K562 (cell line): ENCODE measurements at regions not wholly inside any gene's neighbourhood (a gene's known extent, or its start where the extent isn't known, plus 50 kb on each side); places are given as distances from the start of the nearest gene placed in this dataset.

Experiments
- ATAC-seq: fragments of 200-7000 bp; cut with Tn5 transposase; 3 replicates; pipeline ENCODE4 v1.9.1; 2020; ENCODE audit warnings: moderate library complexity
- BruUV-seq: library from RNA; stranded (reverse); fragments of 400-500 nt; replicated peaks from 2 replicates; lab custom pipeline; 2021; lab: Mats Ljungman, UMichigan
- CTCF ChIA-PET: fragments of 300-600 bp; formaldehyde crosslinking; extraction: SDS; loops from one replicate; lab custom pipeline; 2021; ENCODE audit warnings: low intra/inter-chr PET ratio; lab: Yijun Ruan, JAX
- POLR2A ChIA-PET: fragments of 300-600, 350-650 bp; sonication (Branson Sonifier 250); formaldehyde crosslinking; extraction: SDS; loops from one replicate; lab custom pipeline; 2021; ENCODE audit warnings: antibody characterized with exemption, inconsistent platforms; lab: Yijun Ruan, JAX
- DNase-seq, 4 experiments: peaks; one replicate each; pipeline versions ENCODE4 v3.0.0 to v3.0.0-alpha.2; 2011 to 2018; ENCODE audit warnings: low spot score in 3 of 4, mixed read lengths in 3 of 4; ENCODE audit errors: extremely low read depth in 1 of 4
- FAIRE-seq: peaks from 2 replicates; lab custom pipeline; 2011; peaks lifted over from hg19 to GRCh38; lab: Jason Lieb, UNC
- H2AFZ ChIP-seq: 2 replicates; pipeline ENCODE4 v1.6.0; 2011; ENCODE audit warnings: low read depth, low read length, control low read depth, inconsistent platforms
- H3K27ac ChIP-seq: fragments of 200-600 bp; 3 replicates; pipeline ENCODE4 v1.8.0; 2011; ENCODE audit warnings: low read depth, mild to moderate bottlenecking, control low read depth, inconsistent platforms, low read length, moderate library complexity, mixed read lengths; ENCODE audit errors: extremely low read depth
- H3K27me3 ChIP-seq, 2 experiments: fragments of 300-600 bp in 1 of 2; 2 replicates in 1 of 2; 3 replicates in 1 of 2; pipeline versions ENCODE4 v1.6.0 to v1.8.0; 2011; ENCODE audit warnings: inconsistent platforms in 2 of 2, low read length in 2 of 2, mild to moderate bottlenecking in 1 of 2, mixed read lengths in 1 of 2, moderate library complexity in 1 of 2; ENCODE audit not compliant: control insufficient read depth in 2 of 2, insufficient read depth in 2 of 2
- H3K36me3 ChIP-seq: fragments of 300-600 bp; 3 replicates; pipeline ENCODE4 v1.8.0; 2011; ENCODE audit warnings: mild to moderate bottlenecking, low read length, inconsistent platforms; ENCODE audit not compliant: control insufficient read depth, insufficient read depth
- H3K4me1 ChIP-seq, 2 experiments: fragments of 200-600 bp in 1 of 2; replicated peaks in 1 of 2; 2 replicates in 1 of 2; 3 replicates in 1 of 2; pipeline versions ENCODE4 v1.5.1 to v1.8.0; 2011; ENCODE audit warnings: inconsistent platforms in 2 of 2, low read length in 2 of 2, mild to moderate bottlenecking in 1 of 2, mixed read lengths in 1 of 2, moderate library complexity in 1 of 2; ENCODE audit not compliant: control insufficient read depth in 2 of 2, insufficient read depth in 2 of 2
- H3K4me2 ChIP-seq: 2 replicates; pipeline ENCODE4 v1.6.1; 2011; ENCODE audit warnings: low read length, control low read depth, inconsistent platforms, mixed read lengths; ENCODE audit not compliant: insufficient read depth
- H3K4me3 ChIP-seq: fragments of 200-600 bp; sonication (generic), shearing (Covaris generic); 2 replicates; pipeline ENCODE4 v1.5.1; 2016; ENCODE audit warnings: control low read depth, inconsistent platforms
- H3K79me2 ChIP-seq: fragments of 200-600 bp; 3 replicates; pipeline ENCODE4 v1.8.0; 2011; ENCODE audit warnings: low read length, inconsistent platforms; ENCODE audit not compliant: control insufficient read depth, insufficient read depth
- H3K9ac ChIP-seq, 2 experiments: 2 replicates each; pipeline versions ENCODE4 v1.6.0 to v1.6.1; 2011; ENCODE audit warnings: low read depth in 2 of 2, low read length in 2 of 2, control low read depth in 1 of 2, inconsistent platforms in 1 of 2, mild to moderate bottlenecking in 1 of 2, mixed read lengths in 1 of 2; ENCODE audit not compliant: insufficient read depth in 1 of 2
- H3K9me1 ChIP-seq: one replicate; pipeline ENCODE4 v1.6.0; 2011; ENCODE audit warnings: inconsistent platforms, mild to moderate bottlenecking, low read length, moderate library complexity; ENCODE audit not compliant: control insufficient read depth, insufficient read depth
- H3K9me3 ChIP-seq: replicated peaks from 2 replicates; pipeline ENCODE4 v1.5.1; 2011; ENCODE audit warnings: low read depth, low read length, inconsistent platforms; ENCODE audit not compliant: control insufficient read depth, insufficient read depth
- H4K20me1 ChIP-seq: replicated peaks from 2 replicates; pipeline ENCODE4 v1.6.1; 2011; ENCODE audit warnings: low read length, inconsistent platforms, mixed read lengths; ENCODE audit not compliant: control insufficient read depth, insufficient read depth
- ARID3B ChIP-seq: fragments of 250-450 bp; sonication (Bioruptor Pico); IDR thresholded peaks from 2 replicates; pipeline ENCODE4 v1.4.0; 2020; ENCODE audit warnings: borderline replicate concordance
- DNMT1 ChIP-seq: fragments of 450-650 bp; IDR thresholded peaks from 2 replicates; pipeline ENCODE4 v1.6.1; 2016; ENCODE audit warnings: antibody characterized with exemption, mild to moderate bottlenecking
- HOMEZ ChIP-seq: fragments of 250-450 bp; sonication (Bioruptor Pico); IDR thresholded peaks from 2 replicates; pipeline ENCODE4 v1.4.0; 2020; ENCODE audit warnings: mild to moderate bottlenecking, moderate library complexity
- IFI16 ChIP-seq: fragments of 250-450 bp; sonication (Bioruptor Pico); IDR thresholded peaks from 2 replicates; pipeline ENCODE4 v2.1.2; 2022; ENCODE audit warnings: mild to moderate bottlenecking, inconsistent platforms
- JUN ChIP-seq, 2 experiments: sonication (generic) in 1 of 2; formaldehyde crosslinking in 1 of 2; IDR thresholded peaks; 2 replicates each; pipeline versions ENCODE4 v1.6.1 to v1.8.0; 2012 to 2022; ENCODE audit warnings: borderline replicate concordance in 2 of 2, mild to moderate bottlenecking in 2 of 2, improper control_type of control experiment in 1 of 2, low read depth in 1 of 2, low read length in 1 of 2, missing genetic modification reagents in 1 of 2
- KDM2B ChIP-seq: fragments of 250-450 bp; sonication (Bioruptor Pico); IDR thresholded peaks from 2 replicates; pipeline ENCODE4 v1.8.0; 2021; ENCODE audit warnings: mild to moderate bottlenecking, moderate library complexity
- LCOR ChIP-seq: sonication (generic); formaldehyde crosslinking; IDR thresholded peaks from 2 replicates; pipeline ENCODE4 v1.8.0; 2022; ENCODE audit warnings: mild to moderate bottlenecking, missing genetic modification reagents
- NFIX ChIP-seq: fragments of 250-450 bp; sonication (Bioruptor Pico); IDR thresholded peaks from 2 replicates; pipeline ENCODE4 v1.4.0; 2020; ENCODE audit warnings: low read depth, mild to moderate bottlenecking, moderate library complexity
- PHF8 ChIP-seq: fragments of 200-600 bp; sonication (generic); IDR thresholded peaks from 2 replicates; pipeline ENCODE4 v1.6.1; 2012; ENCODE audit warnings: mixed run types, mild to moderate bottlenecking, inconsistent platforms, low read length, moderate library complexity, borderline replicate concordance
- SRSF7 ChIP-seq: fragments of 200-400 bp; formaldehyde crosslinking; optimal IDR thresholded peaks from 2 replicates; pipeline ENCODE3; 2017; ENCODE audit warnings: mild to moderate bottlenecking, low read depth, low read length
- THRAP3 ChIP-seq: fragments of 450-650 bp; IDR thresholded peaks from 2 replicates; pipeline ENCODE4 v1.6.1; 2016; ENCODE audit warnings: mild to moderate bottlenecking, inconsistent platforms, borderline replicate concordance
- TSHZ1 ChIP-seq: fragments of 250-450 bp; sonication (Bioruptor Pico); IDR thresholded peaks from 2 replicates; pipeline ENCODE4 v1.4.0; 2020; ENCODE audit warnings: mild to moderate bottlenecking, moderate library complexity
- ZFP1 ChIP-seq: fragments of 450-650 bp; formaldehyde crosslinking; IDR thresholded peaks from 2 replicates; pipeline ENCODE4 v1.4.0; 2020; ENCODE audit warnings: mild to moderate bottlenecking, mixed read lengths
- ZNF212 ChIP-seq: fragments of 450-650 bp; formaldehyde crosslinking; IDR thresholded peaks from 2 replicates; pipeline ENCODE4 v1.4.0; 2020; ENCODE audit warnings: mild to moderate bottlenecking
- WGBS: fragments of 100-300 bp; shearing (Covaris generic); methylation state at CpG from one replicate; pipeline ENCODE4 v1.1.6; 2016; ENCODE audit warnings: low coverage, mixed read lengths; ENCODE audit not compliant: insufficient coverage; ENCODE audit errors: missing lambda C conversion rate; 5-methylcytosine and 5-hydroxymethylcytosine counted together
- in situ Hi-C: fragments of 300-500 bp; cut with MboI; formaldehyde crosslinking; loops from 4 replicates; pipeline ENCODE4 v1.15.0; 2018; ENCODE audit warnings: inconsistent platforms, mixed read lengths
- intact Hi-C: fragments of 100-400 bp; cut with micrococcal nuclease; formaldehyde crosslinking; loops from 2 replicates; pipeline ENCODE4 v1.14.2; 2022

GRCh38 chr2:224136396-224136795, 97.3 kb upstream of the SERPINE2 start:
- POLR2A ChIA-PET: no interaction called here
- CTCF ChIA-PET: no interaction called here
- no peaks in the 10 kb centered on the region for H3K4me1 ChIP-seq
- FAIRE-seq (no peak), ATAC-seq (no peak), DNase-seq (no peak)
- H3K27ac ChIP-seq: no peak overlapping the region
- no peak overlapping the region for H3K4me2 ChIP-seq
- H3K27me3 ChIP-seq: no peaks in the 10 kb centered on the region
- 0% methylated on average over 2 of the region's 4 CpGs for WGBS
- in situ Hi-C loops: no loop called here
- no peaks in the 10 kb centered on the region for H3K79me2 ChIP-seq
- no peaks in the 10 kb centered on the region for H3K9me1 ChIP-seq
- BruUV-seq: no TSS peak
- H2AFZ ChIP-seq: no peak overlapping the region
- no peaks in the 10 kb centered on the region for H3K36me3 ChIP-seq
- H4K20me1 ChIP-seq: no peaks in the 10 kb centered on the region
- no peaks in the 10 kb centered on the region for H3K9me3 ChIP-seq
- no peak for TF ChIP-seq ZFP1
- no peak for TF ChIP-seq ARID3B (CRISPR knock-in tag)
- TF ChIP-seq TSHZ1 (CRISPR knock-in tag): no peak
- TF ChIP-seq NFIX (CRISPR knock-in tag): no peak
- no peak for TF ChIP-seq LCOR
- TF ChIP-seq PHF8: no peak
- TF ChIP-seq HOMEZ (CRISPR knock-in tag): no peak
- TF ChIP-seq IFI16 (CRISPR knock-in tag): no peak
- TF ChIP-seq SRSF7: no peak
- TF ChIP-seq ZNF212 (CRISPR knock-in tag): no peak
- no peak for TF ChIP-seq DNMT1
- no peak for TF ChIP-seq KDM2B (CRISPR knock-in tag)
- TF ChIP-seq THRAP3: no peak
- no peak for TF ChIP-seq JUN (IDR thresholded peaks at IDR 0.05; ENCODE audit: borderline replicate concordance, low read depth, low read length)
- no peak for TF ChIP-seq JUN (CRISPR knock-in tag; IDR thresholded peaks at IDR 0.05; ENCODE audit: borderline replicate concordance)
- intact Hi-C loops: no loop called here
- no peak overlapping the region for H3K9ac ChIP-seq
- H3K4me3 ChIP-seq: no peak overlapping the region
